ENCODE measurements at regions not wholly inside any gene's neighbourhood (a gene's known extent, or its start where the extent isn't known, plus 50 kb on each side); places are given as distances from the start of the nearest gene placed in this dataset.

- WGBS (ENCODE audit: missing lambda C conversion rate), result 2% methylated on average over 1 of the region's 1 CpG
- Histone ChIP-seq H3K9me3 (no peaks in the 10 kb centered on the region), H3K4me3 (no peak overlapping the region), H3K27ac (no peak overlapping the region), H3K4me1 (no peaks in the 10 kb centered on the region), H3K4me2 (no peak overlapping the region)
- DNase-seq (ENCODE audit: low read depth in 1 of 2, low spot score in 1 of 2), result no peak
- CTCF ChIA-PET, result no interaction called here
- TF ChIP-seq NPAS2 (CRISPR knock-in tag; IDR thresholded peaks at IDR 0.05; ENCODE audit: borderline replicate concordance) (no peak), BHLHE40 (IDR thresholded peaks at IDR 0.05; ENCODE audit: low read depth, low read length) (no peak), PHF8 (IDR thresholded peaks at IDR 0.05; ENCODE audit: borderline replicate concordance, low read depth) (no peak), USF2 (IDR thresholded peaks at IDR 0.05) (no peak), ESRRA (IDR thresholded peaks at IDR 0.05; ENCODE audit: borderline replicate concordance, low read length) (no peak), MAFK (IDR thresholded peaks at IDR 0.05; ENCODE audit: partially characterized antibody) (no peak), FOSB (CRISPR knock-in tag; IDR thresholded peaks at IDR 0.05) (no peak), POLR2A (IDR thresholded peaks at IDR 0.05; ENCODE audit: low read length) (no peak), HES2 (IDR thresholded peaks at IDR 0.05) (no peak), NFE2L2 (conservative IDR thresholded peaks at IDR 0.05; ENCODE audit: low read length) (no peak), RFX5 (IDR thresholded peaks at IDR 0.05) (no peak), RAD21 (conservative IDR thresholded peaks at IDR 0.05 in 1 of 2, IDR thresholded peaks at IDR 0.05 in 1 of 2) (no peak), RNF2 (IDR thresholded peaks at IDR 0.05; ENCODE audit: borderline replicate concordance, low read depth) (no peak), TP53 (CRISPR knock-in tag; IDR thresholded peaks at IDR 0.05) (no peak), JUNB (IDR thresholded peaks at IDR 0.05) (no peak), RARB (CRISPR knock-in tag; IDR thresholded peaks at IDR 0.05) (no peak), REST (IDR thresholded peaks at IDR 0.05) (no peak)
- TF ChIP-seq, protein P1, sequence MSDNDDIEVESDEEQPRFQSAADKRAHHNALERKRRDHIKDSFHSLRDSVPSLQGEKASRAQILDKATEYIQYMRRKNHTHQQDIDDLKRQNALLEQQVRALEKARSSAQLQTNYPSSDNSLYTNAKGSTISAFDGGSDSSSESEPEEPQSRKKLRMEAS (IDR thresholded peaks at IDR 0.05), result no peak
- no peak for ATAC-seq
- POLR2A ChIA-PET, result no interaction called here
- no peak for FAIRE-seq
Observed at GRCh38 chr12:24718617-24719016, 230.3 kb downstream of the BCAT1 start.

DNA sequence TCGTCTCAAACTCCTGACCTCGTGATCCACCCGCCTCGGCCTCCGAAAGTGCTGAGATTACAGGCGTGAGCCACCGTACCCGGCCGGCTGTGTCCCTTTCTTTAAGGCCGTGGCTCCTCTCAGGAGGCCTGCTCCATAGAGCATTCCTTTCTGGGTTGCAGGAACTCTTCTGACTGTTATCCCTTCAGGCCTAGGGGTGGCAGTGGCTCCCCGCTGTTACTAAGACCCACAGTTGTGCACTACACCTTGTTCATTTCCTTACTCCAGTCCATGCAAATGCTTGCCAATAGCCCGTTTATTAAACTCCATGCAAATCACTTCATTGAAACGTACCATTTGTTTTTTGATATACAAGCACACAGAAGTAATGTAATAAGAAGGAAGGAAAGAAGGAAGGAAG, 234.7 kb downstream of the BCAT1 start:
- ChIA-PET POLR2A (no interaction called here), CTCF (no interaction called here)
- TF ChIP-seq BHLHE40 (IDR thresholded peaks at IDR 0.05; ENCODE audit: low read depth, low read length), result no peak
- no peak for TF ChIP-seq CHD4 (IDR thresholded peaks at IDR 0.05; ENCODE audit: borderline replicate concordance)
- no peak for TF ChIP-seq BCL3 (IDR thresholded peaks at IDR 0.05)
- TF ChIP-seq HMGXB4 (CRISPR knock-in tag; IDR thresholded peaks at IDR 0.05; ENCODE audit: borderline replicate concordance), result no peak
- TF ChIP-seq MAFK (IDR thresholded peaks at IDR 0.05; ENCODE audit: partially characterized antibody), result no peak
- TF ChIP-seq RNF2 (IDR thresholded peaks at IDR 0.05; ENCODE audit: borderline replicate concordance, low read depth), result no peak
- no peak for TF ChIP-seq KDM1A (IDR thresholded peaks at IDR 0.05; ENCODE audit: low read depth)
- TF ChIP-seq RCOR1 (IDR thresholded peaks at IDR 0.05; ENCODE audit: low read depth, low read length), result no peak
- no peak for TF ChIP-seq CHD2 (IDR thresholded peaks at IDR 0.05; ENCODE audit: low read length, partially characterized antibody)
- no peak for TF ChIP-seq PBX3 (IDR thresholded peaks at IDR 0.05)
- no peak for ATAC-seq
- Histone ChIP-seq H3K27ac (no peak overlapping the region), H3K4me1 (no peaks in the 10 kb centered on the region), H3K9me3 (no peaks in the 10 kb centered on the region), H3K4me2 (no peak overlapping the region), H3K4me3 (no peak overlapping the region)
- no peak for FAIRE-seq
- WGBS (ENCODE audit: missing lambda C conversion rate), result 39% methylated on average over 13 of the region's 13 CpGs
- DNase-seq (ENCODE audit: low read depth in 1 of 2, low spot score in 1 of 2), result no peak
